GM21367 (cell line): ENCODE measurements at regions not wholly inside any gene's neighbourhood (a gene's known extent, or its start where the extent isn't known, plus 50 kb on each side); places are given as distances from the start of the nearest gene placed in this dataset.
"Not testable (repeated sequence)": the region's sequence is repeated elsewhere in the genome, so short reads cannot be mapped to it uniquely, and the experiment has no call there.

Experiments used
- ATAC-seq: cut with Tn5 transposase; IDR thresholded peaks from one replicate; pipeline ENCODE4 v1.9.1; 2021; ENCODE audit not compliant: unreplicated experiment

DNA sequence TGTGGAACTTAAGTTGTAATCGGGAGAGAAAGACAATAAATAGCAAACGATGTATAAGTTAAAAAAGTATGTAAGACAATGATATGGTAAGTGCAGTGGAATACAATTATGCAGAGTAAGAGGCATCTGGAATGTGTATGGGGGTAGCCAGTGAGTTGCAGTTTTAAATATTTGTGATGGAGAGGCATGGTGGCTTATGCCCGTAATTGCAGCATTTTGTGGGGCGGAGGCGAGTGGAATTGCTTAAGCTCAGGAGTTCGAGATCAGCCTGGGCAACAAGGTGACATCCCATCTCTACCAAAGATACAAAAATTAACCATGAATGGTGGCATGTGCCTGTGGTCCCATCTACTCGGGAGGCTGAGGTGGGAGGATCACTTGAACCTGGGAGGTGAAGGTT is 52.5 kb upstream of the WDFY3 start:
- no peak for ATAC-seq

DNA sequence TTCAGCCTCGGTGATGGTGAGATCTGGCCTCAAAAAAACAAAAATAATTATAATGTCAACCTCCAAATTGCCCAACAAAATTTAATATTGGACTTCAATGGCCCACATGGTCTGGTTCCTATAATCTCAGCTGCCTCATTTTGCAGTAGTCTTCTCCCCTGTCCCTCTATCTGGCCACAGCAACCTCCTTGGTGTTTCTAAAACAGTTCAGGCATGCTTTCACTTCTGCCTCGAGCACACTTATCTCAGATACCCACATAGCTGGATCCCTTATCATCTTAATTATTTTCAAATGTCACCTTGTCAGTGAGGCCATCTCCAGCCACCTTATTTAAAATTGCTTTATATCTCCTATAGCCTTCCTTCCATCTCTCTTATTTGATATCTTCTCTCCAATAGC is 52.9 kb upstream of the WDFY3 start:
- no peak for ATAC-seq

DNA sequence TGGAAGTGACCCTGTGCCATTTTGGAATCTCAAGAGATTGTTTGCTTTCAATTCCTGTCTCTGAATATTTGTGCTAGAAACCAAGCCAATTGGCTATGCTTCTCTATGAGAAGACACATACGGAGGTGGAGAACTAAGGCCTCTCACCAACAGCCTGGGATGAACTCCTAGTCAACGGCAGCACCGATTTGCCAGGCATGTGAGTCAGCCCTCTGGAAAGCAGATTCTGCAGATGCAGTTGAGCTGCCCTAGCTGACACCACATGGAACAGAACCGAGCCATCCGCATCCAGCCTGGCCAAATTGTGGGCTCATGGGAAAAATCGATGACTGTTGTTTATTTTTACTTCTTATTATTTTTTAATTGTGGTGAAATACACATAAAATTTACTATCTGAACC is 58.2 kb upstream of the WDFY3 start:
- no peak for ATAC-seq

DNA sequence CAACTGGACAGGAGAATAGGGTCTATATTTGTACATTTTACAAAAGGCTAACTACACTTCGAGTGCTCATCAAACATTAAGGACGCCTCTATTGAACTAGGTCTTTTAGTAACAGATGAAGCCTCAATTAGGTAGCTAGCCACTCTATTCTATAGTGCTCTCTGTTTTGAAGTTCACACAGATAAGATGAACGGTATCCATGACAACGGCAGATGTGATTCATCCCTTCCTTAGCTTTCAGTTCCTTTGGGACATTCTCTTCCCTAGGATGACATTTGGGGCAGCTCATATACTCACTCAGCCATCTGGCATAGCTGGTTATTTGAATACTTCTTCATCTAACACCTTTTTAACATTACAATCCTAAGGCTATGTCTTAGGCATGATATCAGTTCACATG is 62.4 kb upstream of the WDFY3 start:
- no peak for ATAC-seq

DNA sequence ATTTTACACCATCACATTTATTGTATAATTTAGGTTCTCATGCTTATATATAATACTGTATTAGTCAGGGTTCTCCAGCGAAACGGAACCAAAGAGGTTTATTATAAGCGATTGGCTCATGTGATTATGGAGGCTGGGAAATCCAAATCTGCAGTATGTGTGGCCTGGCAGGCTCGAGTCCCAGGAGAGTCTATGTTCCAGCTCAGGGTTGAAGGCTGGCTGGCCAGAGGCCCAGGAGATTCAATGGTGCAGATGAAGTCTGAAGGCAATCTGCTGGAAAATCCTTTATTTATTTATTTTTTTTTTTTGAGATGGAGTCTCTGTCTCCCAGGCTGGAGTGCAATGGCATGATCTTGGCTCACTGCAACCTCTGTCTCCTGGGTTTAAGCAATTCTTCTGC is 63.0 kb upstream of the WDFY3 start:
- ATAC-seq = no peak

DNA sequence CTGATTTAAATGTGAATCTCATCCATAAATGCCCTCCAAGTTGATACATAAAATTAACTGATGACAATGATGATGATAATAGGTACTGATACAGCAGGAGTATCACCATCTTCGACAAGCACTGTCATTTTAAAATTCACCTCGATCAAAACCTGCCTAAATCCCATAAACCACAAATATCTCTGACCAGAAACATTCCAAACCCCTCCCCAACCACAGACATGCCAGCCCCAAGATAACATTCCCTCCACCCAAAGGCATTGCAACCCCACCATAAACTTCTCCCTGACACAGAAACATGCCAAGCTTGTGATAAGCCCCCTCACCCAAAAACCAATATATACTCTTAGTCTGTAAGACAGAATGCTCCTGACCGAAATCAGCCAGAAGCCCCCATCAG is 63.7 kb upstream of the WDFY3 start:
- no peak for ATAC-seq

DNA sequence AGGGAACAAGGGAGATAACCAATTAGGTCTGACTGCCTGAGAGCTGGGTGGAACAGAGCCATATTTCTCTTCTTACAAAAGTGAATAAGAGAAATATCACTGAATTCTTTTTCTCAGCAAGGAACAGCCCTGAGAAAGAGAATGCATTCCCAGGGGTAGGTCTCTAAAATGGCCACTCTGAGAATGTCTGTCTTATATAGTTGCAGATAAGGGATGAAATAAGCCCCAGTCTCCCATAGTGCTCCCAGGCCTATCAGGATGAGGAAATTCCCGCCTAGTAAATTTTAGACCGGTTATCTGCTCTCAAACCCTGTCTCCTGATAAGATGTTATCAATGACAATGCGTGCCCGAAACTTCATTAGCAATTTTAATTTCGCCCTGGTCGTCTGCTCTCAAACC is 67.3 kb upstream of the WDFY3 start:
- ATAC-seq = not testable (repeated sequence)

DNA sequence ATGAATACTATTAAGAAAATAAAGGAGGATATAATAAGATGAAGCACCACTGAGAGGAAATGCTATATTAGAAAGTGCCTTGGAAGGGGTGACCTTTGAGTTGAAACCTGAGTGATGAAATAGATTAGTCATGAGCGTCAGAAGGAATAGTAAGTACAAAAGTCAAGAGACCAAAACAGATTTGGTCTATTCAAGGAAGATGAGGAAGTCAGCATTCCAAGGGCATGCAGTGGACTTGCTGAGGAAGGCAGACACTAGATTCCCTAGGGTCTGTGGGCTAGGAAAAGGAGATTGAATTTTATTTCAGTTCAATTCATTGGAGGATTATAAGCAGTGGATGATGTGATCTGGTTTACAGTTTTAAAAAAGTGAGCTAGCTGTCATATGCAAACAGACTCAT is 73.0 kb upstream of the WDFY3 start:
- no peak for ATAC-seq

DNA sequence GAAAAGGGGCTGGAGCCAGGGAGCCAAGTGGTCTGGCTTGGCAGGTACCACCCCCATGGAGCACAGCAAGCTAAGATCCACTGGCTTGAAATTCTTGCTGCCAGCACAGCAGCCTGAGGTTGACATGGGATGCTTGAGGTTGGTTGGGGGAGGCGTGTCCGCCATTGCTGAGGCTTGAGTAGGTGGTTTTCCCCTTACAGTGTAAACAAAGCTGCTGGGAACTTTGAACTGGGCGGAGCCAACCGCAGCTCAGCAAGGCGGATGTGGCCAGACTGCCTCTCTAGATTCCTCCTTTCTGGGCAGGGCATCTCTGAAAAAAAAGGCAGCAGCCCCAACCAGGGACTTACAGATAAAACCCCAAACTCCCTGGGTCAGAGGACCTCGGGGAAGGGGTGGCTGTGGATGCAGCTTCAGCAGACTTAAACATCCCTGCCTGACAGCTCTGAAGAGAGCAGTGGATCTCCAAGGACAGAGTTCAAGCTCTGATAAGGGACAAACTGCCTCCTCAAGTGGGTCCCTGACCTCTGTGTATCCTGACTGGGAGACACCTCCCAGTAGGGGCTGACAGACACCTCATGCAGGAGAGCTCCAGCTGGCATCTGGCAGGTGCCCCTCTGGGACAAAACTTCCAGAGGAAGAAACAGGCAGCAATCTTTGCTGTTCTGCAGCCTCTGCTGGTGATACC is 77.5 kb upstream of the WDFY3 start:
- ATAC-seq = not testable (repeated sequence)

DNA sequence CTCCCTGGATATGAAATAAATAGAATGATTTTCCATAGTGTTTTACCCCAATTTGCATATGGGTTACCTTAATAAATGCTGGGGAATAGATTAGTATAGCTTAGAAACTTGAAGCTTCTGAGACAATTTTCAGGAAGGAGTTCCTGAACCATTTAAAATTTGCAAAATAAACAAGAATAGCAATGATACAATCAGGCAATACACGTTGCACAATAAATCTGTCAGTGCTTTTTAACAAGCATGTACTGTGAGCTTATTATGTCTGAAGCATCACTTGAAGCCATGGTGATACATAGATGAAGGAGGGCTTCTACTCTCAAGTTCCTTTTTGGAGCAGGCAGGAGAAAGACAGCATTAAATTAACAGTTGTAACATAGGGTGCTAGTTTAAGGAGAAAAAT is 84.2 kb upstream of the WDFY3 start:
- ATAC-seq = no peak

DNA sequence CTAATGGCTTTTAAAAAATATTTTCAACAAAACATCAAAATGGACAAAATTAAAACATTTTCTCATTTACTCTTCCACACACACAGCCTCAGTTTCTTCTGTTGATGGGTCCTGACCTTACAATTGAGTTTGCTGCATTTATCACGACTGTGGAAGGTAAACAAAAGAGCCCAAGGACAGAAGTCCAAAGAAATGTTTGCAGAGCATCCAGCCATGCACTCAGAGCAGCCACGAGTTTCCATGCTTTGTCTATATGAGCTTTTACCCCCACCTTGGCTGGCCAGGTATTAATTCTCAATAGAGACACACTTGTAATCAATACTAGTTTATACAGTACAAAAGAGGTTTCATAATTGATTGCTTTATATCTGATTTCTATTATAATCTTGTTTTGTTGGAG is 85.0 kb upstream of the WDFY3 start:
- ATAC-seq = no peak

DNA sequence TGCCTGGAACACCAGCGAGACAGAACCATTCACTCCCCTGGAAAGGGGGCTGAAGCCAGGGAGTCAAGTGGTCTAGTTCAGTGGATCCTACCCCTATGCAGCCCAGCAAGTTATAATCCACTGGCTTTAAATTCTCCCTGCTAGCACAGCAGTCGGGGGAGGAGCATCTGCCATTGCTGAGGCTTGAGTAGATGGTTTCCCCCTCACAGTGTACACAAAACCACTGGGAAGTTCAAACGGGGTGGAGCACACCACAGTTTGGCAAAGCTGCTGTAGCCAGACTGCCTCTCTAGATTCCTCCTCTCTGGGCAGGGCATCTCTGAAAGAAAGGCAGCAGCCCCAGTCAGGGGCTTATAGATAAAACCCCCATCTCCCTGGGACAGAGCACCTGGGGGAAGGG is 88.4 kb upstream of the WDFY3 start:
- not testable (repeated sequence) for ATAC-seq

DNA sequence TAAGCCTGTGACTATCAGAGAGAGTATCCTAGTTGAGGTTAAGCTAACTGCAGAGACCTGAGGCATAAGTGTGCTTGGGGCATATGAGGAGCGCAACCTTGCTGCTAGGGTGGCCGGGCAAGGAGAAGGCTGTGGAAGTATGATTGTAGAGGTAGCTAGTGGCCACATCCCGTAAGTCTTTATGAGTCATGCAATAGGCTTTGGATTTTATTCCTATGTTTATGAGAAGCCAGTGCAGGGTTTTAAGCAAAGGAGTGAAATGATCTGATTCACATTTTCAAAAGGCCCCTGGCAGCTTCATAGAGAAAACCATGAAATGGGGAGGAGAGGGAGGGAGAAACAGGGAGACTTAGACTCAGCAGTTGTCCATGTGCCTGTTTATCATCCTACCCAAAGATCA is 92.1 kb upstream of the WDFY3 start:
- no peak for ATAC-seq

DNA sequence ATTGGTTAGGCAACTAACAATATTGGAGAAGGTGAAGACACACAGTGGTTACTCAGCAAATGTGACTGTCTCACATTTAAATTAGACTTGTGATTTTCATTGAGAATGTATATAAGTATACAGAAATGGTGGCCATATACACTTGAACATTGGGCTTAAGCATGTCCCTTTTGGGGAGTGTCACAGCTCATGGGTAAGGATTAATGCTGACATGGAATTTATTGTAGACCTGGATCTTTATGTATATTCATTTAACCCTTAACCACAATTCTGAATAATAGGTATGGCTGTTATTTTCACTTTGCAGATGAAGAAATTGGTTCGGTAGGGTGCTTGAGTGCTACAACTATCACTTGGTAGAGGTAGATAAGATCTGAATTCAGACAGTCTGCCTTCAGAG is 95.5 kb upstream of the WDFY3 start:
- no peak for ATAC-seq

DNA sequence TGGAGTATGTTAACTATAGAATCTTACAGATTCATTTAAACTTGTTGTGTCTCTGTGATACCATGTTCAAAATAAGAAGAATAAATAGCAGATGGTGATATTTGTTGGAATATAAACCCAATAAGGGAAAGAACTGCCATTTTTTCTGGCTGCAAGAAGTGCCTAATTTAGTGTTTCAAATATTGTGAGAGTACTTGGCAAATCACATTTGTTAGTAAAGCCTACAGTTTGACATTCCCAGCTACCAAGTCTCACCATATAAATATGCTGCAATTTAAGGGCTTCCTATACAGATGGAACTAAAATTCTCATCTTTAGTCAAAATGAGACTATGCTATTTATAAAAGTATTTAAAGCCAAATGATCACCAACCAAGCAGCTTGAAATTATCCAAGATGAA is 96.0 kb upstream of the WDFY3 start:
- ATAC-seq = no peak

DNA sequence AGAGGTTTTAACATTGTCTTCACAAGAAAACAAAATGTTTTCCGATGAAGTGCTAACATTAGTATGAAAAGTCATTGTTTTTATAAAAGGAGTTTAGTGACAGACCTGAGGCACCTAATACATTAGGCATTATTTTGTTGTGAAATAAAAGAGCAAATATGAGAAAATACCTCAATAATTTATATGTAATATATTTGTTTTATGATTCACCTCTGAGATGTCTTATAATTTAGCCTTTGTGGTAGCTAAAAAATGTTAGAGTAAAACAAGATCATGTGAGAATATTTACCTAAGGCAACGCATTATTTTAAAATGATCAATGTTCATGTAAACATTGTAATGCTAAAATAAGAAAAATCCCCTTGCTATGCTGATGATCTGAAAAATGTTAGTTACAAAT is 100.9 kb upstream of the WDFY3 start:
- ATAC-seq = no peak

DNA sequence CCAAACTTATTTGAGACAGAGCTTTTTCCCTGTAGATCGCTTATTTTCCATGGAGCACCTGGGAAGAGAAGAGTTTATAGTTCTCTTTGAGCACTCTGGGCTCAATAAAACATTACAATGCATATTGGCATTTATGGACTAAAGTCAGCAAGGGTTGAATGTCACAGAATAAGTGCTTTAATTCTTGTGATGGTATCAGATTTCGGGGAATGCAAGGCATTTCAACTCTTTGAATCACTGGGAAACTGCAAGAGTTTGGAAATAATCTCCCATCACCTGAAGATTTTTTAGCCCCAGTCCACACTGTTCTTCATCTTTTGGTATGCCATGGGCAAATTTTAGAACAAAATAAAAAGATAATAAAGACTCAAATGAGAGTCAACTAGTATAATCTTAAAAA is 111.5 kb upstream of the WDFY3 start:
- ATAC-seq = no peak

DNA sequence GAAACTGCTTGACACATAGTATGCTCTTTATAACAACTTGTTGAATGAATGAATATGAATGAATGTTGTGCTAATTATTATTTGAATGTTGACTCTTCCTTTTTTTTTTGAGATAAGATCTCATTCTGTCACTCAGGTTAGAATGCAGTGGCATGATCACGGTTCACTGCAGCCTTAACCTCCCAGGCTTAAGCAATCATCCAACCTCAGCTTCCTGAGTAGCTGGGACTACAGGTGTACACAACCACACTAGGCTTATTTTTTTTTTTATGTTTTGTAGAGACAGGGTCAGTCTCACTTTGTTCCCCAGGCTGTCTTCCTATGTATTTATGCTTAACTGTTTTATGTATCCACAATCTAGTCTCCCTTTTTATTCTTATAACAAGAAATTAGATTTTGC is 114.7 kb upstream of the WDFY3 start:
- no peak for ATAC-seq

DNA sequence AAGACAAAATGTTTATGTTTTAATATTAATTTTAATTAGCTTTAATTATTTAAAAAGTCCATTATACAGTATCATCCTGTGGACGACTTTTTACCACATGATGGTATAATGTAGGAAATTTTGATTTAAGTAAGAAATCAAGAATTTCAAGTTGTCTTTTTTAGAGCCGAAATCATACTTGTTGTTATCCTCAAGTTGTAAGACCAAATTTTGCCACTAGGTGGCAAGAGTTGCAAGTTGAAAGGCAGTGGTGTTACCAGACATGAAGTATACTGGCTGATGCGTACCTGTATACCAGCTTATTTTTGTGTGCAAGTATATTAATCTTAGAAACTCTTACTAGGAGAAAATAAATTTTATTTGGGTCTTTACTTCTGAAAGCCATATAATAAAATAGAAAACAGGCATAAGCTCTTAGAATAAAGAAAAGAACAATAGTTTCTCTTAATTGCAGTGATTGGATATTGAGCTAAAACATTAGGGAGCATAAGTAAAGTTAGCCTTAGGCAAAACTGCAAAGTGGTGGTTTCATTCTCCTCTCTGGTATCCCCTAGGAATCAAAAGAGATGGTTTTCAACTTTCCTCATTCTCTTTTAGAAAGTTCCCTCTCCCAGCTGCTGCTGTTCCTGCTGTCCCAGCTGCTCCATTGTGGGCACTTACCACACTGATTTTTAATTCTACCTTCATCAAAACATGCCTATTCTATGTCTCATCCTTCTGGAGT is 118.0 kb upstream of the WDFY3 start:
- peak; percentile 96 for ATAC-seq

DNA sequence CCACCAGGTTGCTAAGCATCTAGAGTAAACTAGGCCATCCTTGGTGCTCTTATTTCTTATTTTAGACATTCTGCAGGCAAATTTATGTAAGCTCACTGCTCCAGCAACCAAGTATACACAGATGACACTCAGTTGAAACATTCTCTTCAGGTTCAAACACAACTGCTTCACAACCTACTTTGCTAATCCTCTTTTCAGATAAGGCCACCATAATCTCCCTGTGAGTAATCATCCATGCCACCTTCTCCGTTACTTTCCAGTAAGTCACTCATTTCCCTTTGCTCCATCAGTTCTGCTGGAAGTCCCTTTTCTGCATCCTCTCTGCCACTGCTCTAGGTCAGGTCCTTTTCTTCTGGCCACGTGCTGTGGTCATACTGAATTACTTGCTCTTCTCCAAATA is 120.2 kb upstream of the WDFY3 start:
- no peak for ATAC-seq

DNA sequence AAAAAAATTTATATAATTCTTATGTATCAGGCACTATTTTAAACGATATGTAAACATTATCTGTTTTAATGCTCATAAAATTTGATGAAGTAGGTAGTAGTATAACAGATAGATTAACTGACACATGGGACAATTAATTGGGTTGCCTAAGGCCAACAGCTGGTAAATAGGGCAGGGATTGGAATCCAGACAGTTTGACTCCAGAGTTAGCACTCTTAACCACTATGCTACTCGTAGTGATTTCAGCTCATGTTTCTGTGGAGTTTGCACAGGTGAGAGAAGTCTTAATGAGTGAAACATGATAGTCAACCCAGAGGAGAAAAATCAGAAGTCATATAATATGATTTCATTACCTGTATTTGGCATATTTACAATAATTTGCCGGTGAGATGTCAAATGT is 126.0 kb upstream of the WDFY3 start:
- ATAC-seq = no peak

DNA sequence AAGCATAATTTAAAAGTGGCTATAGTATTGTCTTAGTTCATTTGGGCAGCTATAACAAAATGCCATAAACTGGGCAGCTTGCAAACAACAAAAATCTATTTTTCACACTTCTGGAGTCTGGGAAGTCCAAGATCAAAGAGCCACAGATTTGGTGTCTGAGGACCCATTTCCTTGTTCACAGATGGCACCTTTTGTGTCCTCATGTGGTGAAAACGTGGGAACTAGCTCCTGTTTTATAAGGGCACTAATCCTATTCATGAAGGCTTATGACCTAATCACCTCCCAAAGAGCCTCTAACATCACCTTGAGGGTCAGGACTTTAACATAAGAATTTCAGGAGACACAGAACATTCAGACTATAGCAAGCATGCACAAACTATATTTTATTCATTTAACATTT is 126.5 kb upstream of the WDFY3 start:
- ATAC-seq = no peak

DNA sequence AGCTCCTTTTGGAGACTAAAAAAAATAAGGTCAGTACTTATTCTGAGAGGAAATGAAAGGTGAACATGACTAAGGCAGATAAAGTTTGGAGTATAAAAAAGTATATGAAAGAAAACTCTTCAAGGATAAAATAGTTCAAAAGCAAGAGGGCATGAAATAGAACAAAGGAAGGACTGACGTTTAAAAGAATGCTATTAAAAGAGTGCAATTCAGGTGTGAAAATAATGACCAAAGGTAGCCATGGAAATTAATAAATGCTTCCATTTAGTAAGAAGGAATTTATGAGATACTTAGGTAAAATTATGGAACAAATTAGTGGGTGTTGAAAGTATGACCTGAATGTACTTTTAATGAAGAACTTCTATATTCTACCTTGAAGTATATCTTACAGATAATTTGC is 128.2 kb upstream of the WDFY3 start:
- no peak for ATAC-seq
